DND-41 (cell line): ENCODE measurements at regions not wholly inside any gene's neighbourhood (a gene's known extent, or its start where the extent isn't known, plus 50 kb on each side); places are given as distances from the start of the nearest gene placed in this dataset.

Experiments
- ATAC-seq: fragments of 200-7000 bp; cut with Tn5 transposase; 3 replicates; pipeline ENCODE4 v1.9.1; 2021; ENCODE audit warnings: low read depth; ENCODE audit not compliant: insufficient read depth
- DNase-seq: peaks from one replicate; pipeline ENCODE4 v3.0.0-alpha.2; 2020
- H2AFZ ChIP-seq: 2 replicates; pipeline ENCODE4 v1.6.0; 2012; ENCODE audit warnings: low read depth, low read length
- H3K27ac ChIP-seq: 2 replicates; pipeline ENCODE4 v1.5.1; 2012; ENCODE audit warnings: low read length, inconsistent platforms
- H3K27me3 ChIP-seq: fragments of 200-600 bp; sonication (generic); 2 replicates; pipeline ENCODE4 v1.6.0; 2012; ENCODE audit warnings: low read length, mild to moderate bottlenecking, inconsistent platforms; ENCODE audit not compliant: insufficient read depth, poor library complexity
- H3K36me3 ChIP-seq: 2 replicates; pipeline ENCODE4 v1.5.1; 2012; ENCODE audit warnings: low read length, inconsistent platforms; ENCODE audit not compliant: insufficient read depth
- H3K4me1 ChIP-seq: 2 replicates; pipeline ENCODE4 v1.5.1; 2012; ENCODE audit warnings: mild to moderate bottlenecking, low read length; ENCODE audit not compliant: insufficient read depth
- H3K4me2 ChIP-seq: 2 replicates; pipeline ENCODE4 v1.6.0; 2012; ENCODE audit warnings: mild to moderate bottlenecking, moderate library complexity, low read length, inconsistent platforms; ENCODE audit not compliant: insufficient read depth
- H3K4me3 ChIP-seq, 2 experiments: fragments of 200-600 bp in 1 of 2; shearing (Covaris generic) in 1 of 2; 2 replicates each; pipeline ENCODE4 v1.5.1; 2012 to 2016; ENCODE audit warnings: inconsistent platforms in 2 of 2, low read length in 2 of 2, mild to moderate bottlenecking in 2 of 2, low read depth in 1 of 2, moderate library complexity in 1 of 2
- H3K79me2 ChIP-seq: 2 replicates; pipeline ENCODE4 v1.6.0; 2012; ENCODE audit warnings: low read length, inconsistent platforms; ENCODE audit not compliant: insufficient read depth
- H3K9ac ChIP-seq: 2 replicates; pipeline ENCODE4 v1.6.0; 2012; ENCODE audit warnings: low read depth, mild to moderate bottlenecking, inconsistent platforms, low read length, moderate library complexity
- H3K9me3 ChIP-seq: 2 replicates; pipeline ENCODE4 v1.5.1; 2012; ENCODE audit warnings: low read length, moderate library complexity, mild to moderate bottlenecking, inconsistent platforms; ENCODE audit not compliant: insufficient read depth, severe bottlenecking
- H4K20me1 ChIP-seq: 2 replicates; pipeline ENCODE4 v1.6.0; 2012; ENCODE audit warnings: low read length; ENCODE audit not compliant: insufficient read depth
- CTCF ChIP-seq: IDR thresholded peaks from 2 replicates; pipeline ENCODE4 v1.5.1; 2012; ENCODE audit warnings: borderline replicate concordance, low read length, moderate library complexity, mild to moderate bottlenecking; ENCODE audit not compliant: poor library complexity, severe bottlenecking; ENCODE audit errors: extremely low read depth
- EZH2 ChIP-seq: IDR thresholded peaks from 3 replicates; pipeline ENCODE4 v1.6.1; 2012; ENCODE audit warnings: borderline replicate concordance, low read depth, mild to moderate bottlenecking, moderate library complexity, low read length, inconsistent platforms; ENCODE audit not compliant: severe bottlenecking

GRCh38 chr7:46999866-47000265 lies 582.0 kb downstream of the TNS3 start:
- no peak for ATAC-seq
- no peak overlapping the region for H3K9ac ChIP-seq
- H3K36me3 ChIP-seq, result no peaks in the 10 kb centered on the region
- H2AFZ ChIP-seq, result no peak overlapping the region
- H3K79me2 ChIP-seq, result no peaks in the 10 kb centered on the region
- no peaks in the 10 kb centered on the region for H3K4me1 ChIP-seq
- TF ChIP-seq EZH2, result no peak
- no peak for TF ChIP-seq CTCF
- H4K20me1 ChIP-seq, result no peaks in the 10 kb centered on the region
- no peak overlapping the region for H3K27ac ChIP-seq
- no peaks in the 10 kb centered on the region for H3K27me3 ChIP-seq
- DNase-seq, result no peak
- no peak overlapping the region for H3K4me2 ChIP-seq
- no peak overlapping the region for H3K4me3 ChIP-seq
- H3K9me3 ChIP-seq, result no peaks in the 10 kb centered on the region

GRCh38 chr7:46996972-46997371 lies 584.9 kb downstream of the TNS3 start:
- no peak overlapping the region for H3K4me3 ChIP-seq
- no peaks in the 10 kb centered on the region for H3K79me2 ChIP-seq
- no peaks in the 10 kb centered on the region for H3K27me3 ChIP-seq
- H3K9me3 ChIP-seq, result no peaks in the 10 kb centered on the region
- no peak overlapping the region for H3K9ac ChIP-seq
- H2AFZ ChIP-seq, result no peak overlapping the region
- H3K36me3 ChIP-seq, result no peaks in the 10 kb centered on the region
- no peaks in the 10 kb centered on the region for H3K4me1 ChIP-seq
- H4K20me1 ChIP-seq, result no peaks in the 10 kb centered on the region
- H3K4me2 ChIP-seq, result no peak overlapping the region
- no peak overlapping the region for H3K27ac ChIP-seq
- DNase-seq (no peak), ATAC-seq (no peak)
- TF ChIP-seq CTCF, result no peak
- TF ChIP-seq EZH2, result no peak

- Histone ChIP-seq H3K9me3 (no peaks in the 10 kb centered on the region), H3K79me2 (no peaks in the 10 kb centered on the region), H3K9ac (no peak overlapping the region), H3K27ac (no peak overlapping the region), H3K4me1 (no peaks in the 10 kb centered on the region), H2AFZ (no peak overlapping the region), H3K36me3 (no peaks in the 10 kb centered on the region), H3K4me3 (no peak overlapping the region), H3K4me2 (no peak overlapping the region), H3K27me3 (no peaks in the 10 kb centered on the region), H4K20me1 (no peaks in the 10 kb centered on the region)
- ATAC-seq (no peak), DNase-seq (no peak)
- TF ChIP-seq EZH2 (no peak), CTCF (no peak)
Measured at GRCh38 chr7:46993396-46993795, 588.5 kb downstream of the TNS3 start.

GRCh38 chr7:46990761-46991160 lies 591.1 kb downstream of the TNS3 start:
- DNase-seq (no peak), ATAC-seq (no peak)
- Histone ChIP-seq H3K4me1 (no peaks in the 10 kb centered on the region), H3K27ac (no peak overlapping the region), H3K79me2 (no peaks in the 10 kb centered on the region), H3K27me3 (no peaks in the 10 kb centered on the region), H3K4me3 (no peak overlapping the region), H3K4me2 (no peak overlapping the region), H4K20me1 (no peaks in the 10 kb centered on the region), H2AFZ (no peak overlapping the region), H3K36me3 (no peaks in the 10 kb centered on the region), H3K9me3 (no peaks in the 10 kb centered on the region), H3K9ac (no peak overlapping the region)
- no peak for TF ChIP-seq EZH2
- no peak for TF ChIP-seq CTCF
